SK-N-DZ (cell line): ENCODE measurements at regions not wholly inside any gene's neighbourhood (a gene's known extent, or its start where the extent isn't known, plus 50 kb on each side); places are given as distances from the start of the nearest gene placed in this dataset.
"Not testable (repeated sequence)": the region's sequence is repeated elsewhere in the genome, so short reads cannot be mapped to it uniquely, and the experiment has no call there.

Source experiments
- DNase-seq: peaks from one replicate; pipeline ENCODE4 v3.0.0-alpha.2; 2015; ENCODE audit warnings: low spot score

GRCh38 chrX:76774912-76775311 lies 347.4 kb downstream of the MAGEE1 start:
- not testable (repeated sequence) for DNase-seq

- no peak for DNase-seq
Observed at GRCh38 chrX:76796311-76796710, 368.8 kb downstream of the MAGEE1 start.

GRCh38 chrX:76802708-76803107 lies 375.2 kb downstream of the MAGEE1 start:
- DNase-seq, result no peak

- DNase-seq, result no peak
Observed at GRCh38 chrX:76815754-76816153, 388.2 kb downstream of the MAGEE1 start.

GRCh38 chrX:76817279-76817678 lies 389.8 kb downstream of the MAGEE1 start:
- not testable (repeated sequence) for DNase-seq

- no peak for DNase-seq
Observed at GRCh38 chrX:76821276-76821675, 393.8 kb downstream of the MAGEE1 start.

- DNase-seq, result no peak
Observed at GRCh38 chrX:76827672-76828071, 400.2 kb downstream of the MAGEE1 start.

GRCh38 chrX:76840902-76841301 lies 413.4 kb downstream of the MAGEE1 start:
- peak; percentile 7 for DNase-seq

GRCh38 chrX:76850851-76851250 lies 423.3 kb downstream of the MAGEE1 start:
- no peak for DNase-seq

GRCh38 chrX:76862509-76862908 lies 435.0 kb downstream of the MAGEE1 start:
- DNase-seq, result no peak

- no peak for DNase-seq
Observed at GRCh38 chrX:76893930-76894329, 466.4 kb downstream of the MAGEE1 start.

GRCh38 chrX:76915836-76916235 lies 488.3 kb downstream of the MAGEE1 start:
- DNase-seq, result no peak

- DNase-seq, result no peak
Observed at GRCh38 chrX:76918033-76918432, 490.5 kb downstream of the MAGEE1 start.

GRCh38 chrX:76919761-76920160 lies 492.3 kb downstream of the MAGEE1 start:
- peak; percentile 35 for DNase-seq

GRCh38 chrX:76920607-76921006 lies 493.1 kb downstream of the MAGEE1 start:
- no peak for DNase-seq

GRCh38 chrX:76921176-76921575 lies 493.7 kb downstream of the MAGEE1 start:
- no peak for DNase-seq

- peak; percentile 62 for DNase-seq
Observed at GRCh38 chrX:76922100-76922499, 494.6 kb downstream of the MAGEE1 start.

GRCh38 chrX:76924616-76925015 lies 497.1 kb downstream of the MAGEE1 start:
- not testable (repeated sequence) for DNase-seq

GRCh38 chrX:76931518-76931917 lies 504.0 kb downstream of the MAGEE1 start:
- no peak for DNase-seq

GRCh38 chrX:76957485-76957884 lies 489.7 kb upstream of the FGF16 start:
- no peak for DNase-seq

- DNase-seq, result no peak
Observed at GRCh38 chrX:76971393-76972376, 475.5 kb upstream of the FGF16 start.

GRCh38 chrX:76977452-76977851 lies 469.7 kb upstream of the FGF16 start:
- DNase-seq, result no peak

- no peak for DNase-seq
Observed at GRCh38 chrX:76987381-76987780, 459.8 kb upstream of the FGF16 start.
